ENCODE measurements at regions not wholly inside any gene's neighbourhood (a gene's known extent, or its start where the extent isn't known, plus 50 kb on each side); places are given as distances from the start of the nearest gene placed in this dataset.

DNA sequence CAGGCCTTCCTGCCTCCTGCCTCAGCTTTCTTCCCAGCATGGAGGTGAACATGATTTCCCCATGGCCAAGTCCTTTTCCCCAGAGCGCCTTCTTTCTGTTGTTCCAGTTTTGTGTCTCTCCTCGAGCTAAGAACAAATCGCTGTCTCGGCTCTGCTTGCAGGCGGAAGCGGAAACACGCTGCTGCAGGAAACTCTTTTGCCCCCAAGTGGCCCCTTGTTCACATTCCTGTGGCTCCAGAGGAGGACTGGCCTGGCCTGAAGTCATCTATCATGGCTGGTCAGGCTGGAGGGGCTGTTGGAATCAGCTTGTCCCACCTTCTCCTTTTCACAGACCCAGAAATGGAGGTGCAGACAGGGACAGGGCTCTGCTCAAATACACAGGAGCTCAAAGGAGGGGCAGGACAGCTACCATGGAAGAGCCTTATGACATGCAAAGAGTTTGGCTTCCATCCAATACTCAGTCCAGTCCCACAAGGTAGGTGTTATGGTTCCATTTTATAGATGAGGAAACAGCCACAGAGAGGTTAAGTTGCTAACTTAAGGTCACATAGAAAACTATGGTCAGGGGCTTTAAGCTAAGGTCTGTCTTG is 182.2 kb upstream of the SYT13 start:
- Histone ChIP-seq H3K9me3 (ENCODE audit: low read length) (no peaks in the 10 kb centered on the region), H3K27ac (ENCODE audit: low read depth, low read length, poor library complexity, severe bottlenecking) (no peak overlapping the region), H3K4me2 (ENCODE audit: low read length) (no peak overlapping the region), H3K4me1 (ENCODE audit: insufficient read depth, low read length, severe bottlenecking) (no peaks in the 10 kb centered on the region), H3K36me3 (ENCODE audit: insufficient read depth, low read length) (no peaks in the 10 kb centered on the region), H3K27me3 (ENCODE audit: insufficient read depth, low read length) (no peaks in the 10 kb centered on the region), H3K9ac (ENCODE audit: low read length) (no peak overlapping the region), H2AFZ (ENCODE audit: low read length) (no peak overlapping the region), H3K9me2 (ENCODE audit: low read depth, low read length) (no peaks in the 10 kb centered on the region), H4K20me1 (ENCODE audit: insufficient read depth, low read length) (no peaks in the 10 kb centered on the region), H3K4me3 (ENCODE audit: low read depth, low read length, poor library complexity, severe bottlenecking) (no peak overlapping the region), H3K79me2 (ENCODE audit: insufficient read depth, low read length) (no peaks in the 10 kb centered on the region), H3F3A (ENCODE audit: insufficient read depth, low read length) (no peaks in the 10 kb centered on the region)
- no peak for TF ChIP-seq EZH2 (IDR thresholded peaks at IDR 0.05; ENCODE audit: borderline replicate concordance, low read length)
- TF ChIP-seq, protein P1, sequence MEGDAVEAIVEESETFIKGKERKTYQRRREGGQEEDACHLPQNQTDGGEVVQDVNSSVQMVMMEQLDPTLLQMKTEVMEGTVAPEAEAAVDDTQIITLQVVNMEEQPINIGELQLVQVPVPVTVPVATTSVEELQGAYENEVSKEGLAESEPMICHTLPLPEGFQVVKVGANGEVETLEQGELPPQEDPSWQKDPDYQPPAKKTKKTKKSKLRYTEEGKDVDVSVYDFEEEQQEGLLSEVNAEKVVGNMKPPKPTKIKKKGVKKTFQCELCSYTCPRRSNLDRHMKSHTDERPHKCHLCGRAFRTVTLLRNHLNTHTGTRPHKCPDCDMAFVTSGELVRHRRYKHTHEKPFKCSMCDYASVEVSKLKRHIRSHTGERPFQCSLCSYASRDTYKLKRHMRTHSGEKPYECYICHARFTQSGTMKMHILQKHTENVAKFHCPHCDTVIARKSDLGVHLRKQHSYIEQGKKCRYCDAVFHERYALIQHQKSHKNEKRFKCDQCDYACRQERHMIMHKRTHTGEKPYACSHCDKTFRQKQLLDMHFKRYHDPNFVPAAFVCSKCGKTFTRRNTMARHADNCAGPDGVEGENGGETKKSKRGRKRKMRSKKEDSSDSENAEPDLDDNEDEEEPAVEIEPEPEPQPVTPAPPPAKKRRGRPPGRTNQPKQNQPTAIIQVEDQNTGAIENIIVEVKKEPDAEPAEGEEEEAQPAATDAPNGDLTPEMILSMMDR (IDR thresholded peaks at IDR 0.05; ENCODE audit: low read length) = no peak

DNA sequence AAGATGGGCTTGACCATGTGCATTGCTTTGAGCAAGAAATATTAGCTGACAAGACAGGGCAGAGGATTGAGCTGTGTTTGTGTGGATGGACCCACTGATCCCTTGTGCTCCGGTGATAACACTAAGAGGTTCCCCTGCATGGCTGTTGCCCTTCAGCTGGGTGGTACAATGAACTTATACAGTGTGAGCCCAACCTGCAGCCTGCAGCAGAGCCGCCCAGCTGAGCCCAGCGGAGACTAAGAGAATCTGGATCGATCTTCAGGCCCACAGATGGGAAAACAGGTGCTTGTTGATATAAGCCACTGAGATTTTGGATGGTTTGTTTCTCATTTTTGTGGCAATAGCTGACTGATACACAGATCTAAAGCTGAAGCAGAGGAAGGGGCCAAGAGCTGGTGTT is 177.4 kb upstream of the SYT13 start:
- Histone ChIP-seq H3K9ac (ENCODE audit: low read length) (no peak overlapping the region), H3K27me3 (ENCODE audit: insufficient read depth, low read length) (no peaks in the 10 kb centered on the region), H3K9me3 (ENCODE audit: low read length) (no peaks in the 10 kb centered on the region), H3K4me2 (ENCODE audit: low read length) (no peak overlapping the region), H3K4me1 (ENCODE audit: insufficient read depth, low read length, severe bottlenecking) (no peaks in the 10 kb centered on the region), H2AFZ (ENCODE audit: low read length) (no peak overlapping the region), H4K20me1 (ENCODE audit: insufficient read depth, low read length) (no peaks in the 10 kb centered on the region), H3K4me3 (ENCODE audit: low read depth, low read length, poor library complexity, severe bottlenecking) (no peak overlapping the region), H3K79me2 (ENCODE audit: insufficient read depth, low read length) (no peaks in the 10 kb centered on the region), H3K36me3 (ENCODE audit: insufficient read depth, low read length) (no peaks in the 10 kb centered on the region), H3F3A (ENCODE audit: insufficient read depth, low read length) (no peaks in the 10 kb centered on the region), H3K27ac (ENCODE audit: low read depth, low read length, poor library complexity, severe bottlenecking) (no peak overlapping the region), H3K9me2 (ENCODE audit: low read depth, low read length) (no peaks in the 10 kb centered on the region)
- TF ChIP-seq, protein P1 (IDR thresholded peaks at IDR 0.05; ENCODE audit: low read length) = no peak
- TF ChIP-seq EZH2 (IDR thresholded peaks at IDR 0.05; ENCODE audit: borderline replicate concordance, low read length) = no peak

DNA sequence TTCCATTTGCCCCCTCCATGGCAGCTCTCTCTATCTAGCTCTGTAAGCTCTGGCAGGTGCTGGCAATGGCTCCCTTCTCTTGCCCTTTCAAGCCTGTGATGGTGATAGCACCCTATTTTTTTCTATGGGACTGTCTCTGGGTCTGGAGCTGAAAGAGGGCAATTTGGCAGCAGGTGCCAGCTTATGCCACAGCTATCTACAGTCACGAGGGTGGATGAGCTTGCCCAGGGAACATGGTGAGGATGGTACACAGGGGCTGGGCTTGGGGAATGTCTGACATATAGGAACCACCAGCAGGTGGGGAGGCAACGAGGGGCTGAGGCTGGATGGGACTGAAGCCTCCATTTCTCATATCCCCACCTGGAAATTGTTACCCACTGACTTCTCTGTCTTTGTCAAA is 175.4 kb upstream of the SYT13 start:
- H3K9me3 ChIP-seq (ENCODE audit: low read length) = no peaks in the 10 kb centered on the region
- no peaks in the 10 kb centered on the region for H3F3A ChIP-seq (ENCODE audit: insufficient read depth, low read length)
- no peaks in the 10 kb centered on the region for H3K9me2 ChIP-seq (ENCODE audit: low read depth, low read length)
- H3K79me2 ChIP-seq (ENCODE audit: insufficient read depth, low read length) = no peaks in the 10 kb centered on the region
- no peaks in the 10 kb centered on the region for H4K20me1 ChIP-seq (ENCODE audit: insufficient read depth, low read length)
- H3K36me3 ChIP-seq (ENCODE audit: insufficient read depth, low read length) = no peaks in the 10 kb centered on the region
- no peak overlapping the region for H3K9ac ChIP-seq (ENCODE audit: low read length)
- H2AFZ ChIP-seq (ENCODE audit: low read length) = no peak overlapping the region
- H3K4me2 ChIP-seq (ENCODE audit: low read length) = no peak overlapping the region
- no peak overlapping the region for H3K27ac ChIP-seq (ENCODE audit: low read depth, low read length, poor library complexity, severe bottlenecking)
- H3K4me1 ChIP-seq (ENCODE audit: insufficient read depth, low read length, severe bottlenecking) = no peaks in the 10 kb centered on the region
- H3K4me3 ChIP-seq (ENCODE audit: low read depth, low read length, poor library complexity, severe bottlenecking) = no peak overlapping the region
- TF ChIP-seq EZH2 (IDR thresholded peaks at IDR 0.05; ENCODE audit: borderline replicate concordance, low read length) = no peak
- TF ChIP-seq, protein P1 (IDR thresholded peaks at IDR 0.05; ENCODE audit: low read length) = no peak
- 0 out of 2 replicates have a peak, but pooled peaks cover 3% of the 10 kb centered on the region for H3K27me3 ChIP-seq (ENCODE audit: insufficient read depth, low read length)
